GM23248 (cell line): ENCODE measurements at regions not wholly inside any gene's neighbourhood (a gene's known extent, or its start where the extent isn't known, plus 50 kb on each side); places are given as distances from the start of the nearest gene placed in this dataset.

Experiments used
- EZH2 ChIP-seq: fragments of 200-600 bp; sonication (generic); IDR thresholded peaks from 2 replicates; pipeline ENCODE4 v1.6.1; 2018; ENCODE audit warnings: antibody characterized with exemption, mild to moderate bottlenecking; ENCODE audit not compliant: insufficient read depth, poor library complexity, severe bottlenecking
- EZH2phosphoT487 ChIP-seq: fragments of 200-600 bp; sonication (generic); IDR thresholded peaks from 2 replicates; pipeline ENCODE4 v1.6.1; 2018; ENCODE audit warnings: antibody characterized with exemption, moderate library complexity, mild to moderate bottlenecking, low read depth; ENCODE audit not compliant: insufficient read depth

- TF ChIP-seq EZH2phosphoT487: no peak
- no peak for TF ChIP-seq EZH2
Observed at GRCh38 chrX:107324493-107325310, 118.3 kb downstream of the DNAAF6 start.
